Smooth muscle cell (in vitro differentiated cells): ENCODE measurements at regions not wholly inside any gene's neighbourhood (a gene's known extent, or its start where the extent isn't known, plus 50 kb on each side); places are given as distances from the start of the nearest gene placed in this dataset. TPM values are rescaled to one million over a fixed set of nuclear protein-coding genes. Genes with fewer than 3 reads are reported as not detected.

Source experiments
- DNase-seq: peaks from one replicate; lab custom pipeline; 2025; ENCODE audit not compliant: unreplicated experiment; lab: John Stamatoyannopoulos, UW
- H2AFZ ChIP-seq: fragments of 200-600 bp; sonication (generic); 2 replicates; pipeline ENCODE4 v1.6.0; 2016; ENCODE audit warnings: antibody characterized with exemption, low read depth, mild to moderate bottlenecking
- H3F3A ChIP-seq: fragments of 200-600 bp; sonication (generic); 2 replicates; pipeline ENCODE4 v1.6.0; 2017; ENCODE audit warnings: antibody characterized with exemption, low read depth
- H3K27ac ChIP-seq: fragments of 200-600 bp; sonication (generic); 2 replicates; pipeline ENCODE4 v1.5.1; 2016; ENCODE audit warnings: low read depth, mild to moderate bottlenecking
- H3K27me3 ChIP-seq: fragments of 200-600 bp; sonication (generic); 2 replicates; pipeline ENCODE4 v1.6.1; 2016; ENCODE audit warnings: low read depth, mild to moderate bottlenecking
- H3K36me3 ChIP-seq: fragments of 200-600 bp; sonication (generic); 2 replicates; pipeline ENCODE4 v1.5.1; 2016; ENCODE audit warnings: low read depth
- H3K4me1 ChIP-seq: fragments of 200-600 bp; sonication (generic); 2 replicates; pipeline ENCODE4 v1.5.1; 2016; ENCODE audit warnings: low read depth
- H3K4me2 ChIP-seq: fragments of 200-600 bp; sonication (generic); 2 replicates; pipeline ENCODE4 v1.6.0; 2016; ENCODE audit warnings: mild to moderate bottlenecking
- H3K4me3 ChIP-seq: fragments of 200-600 bp; sonication (generic); 2 replicates; pipeline ENCODE4 v1.5.1; 2016; ENCODE audit warnings: mild to moderate bottlenecking
- H3K79me2 ChIP-seq: fragments of 200-600 bp; sonication (generic); 2 replicates; pipeline ENCODE4 v1.6.0; 2016; ENCODE audit warnings: low read depth, mild to moderate bottlenecking
- H3K9ac ChIP-seq: fragments of 200-600 bp; sonication (generic); 2 replicates; pipeline ENCODE4 v1.6.0; 2016; ENCODE audit warnings: low read depth
- H3K9me3 ChIP-seq: fragments of 200-600 bp; sonication (generic); replicated peaks from 2 replicates; pipeline ENCODE4 v1.5.1; 2016; ENCODE audit warnings: low read depth
- H4K20me1 ChIP-seq: fragments of 200-600 bp; sonication (generic); 2 replicates; pipeline ENCODE4 v1.6.0; 2016; ENCODE audit warnings: low read depth
- WGBS: methylation state at CpG from one replicate; pipeline ENCODE4 v1.1.7; 2016; ENCODE audit warnings: low lambda C conversion rate; 5-methylcytosine and 5-hydroxymethylcytosine counted together
- small RNA-seq: library from RNA; depleted of rRNA; stranded (forward); fragments of <200 nt; gene quantifications from one replicate; pipeline ENCODE3, GENCODE V24; 2014
- TF ChIP-seq, protein P1 (sequence below): fragments of 200-600 bp; sonication (generic); IDR thresholded peaks from 2 replicates; pipeline ENCODE4 v1.5.1; 2017; ENCODE audit warnings: borderline replicate concordance, mild to moderate bottlenecking, antibody characterized with exemption; ENCODE audit not compliant: insufficient read depth, poor library complexity, severe bottlenecking

- Histone ChIP-seq H3K27me3 (no peaks in the 10 kb centered on the region), H3K4me2 (no peak overlapping the region), H3K9me3 (no peaks in the 10 kb centered on the region), H3K79me2 (no peaks in the 10 kb centered on the region), H4K20me1 (no peaks in the 10 kb centered on the region), H3F3A (no peaks in the 10 kb centered on the region), H3K36me3 (no peaks in the 10 kb centered on the region), H3K9ac (no peak overlapping the region), H3K4me1 (no peaks in the 10 kb centered on the region), H3K27ac (no peak overlapping the region), H2AFZ (no peak overlapping the region), H3K4me3 (no peak overlapping the region)
- no peak for DNase-seq
- whole genome bisulfite sequencing = 94% methylated on average over 3 of the region's 3 CpGs
- TF ChIP-seq, protein P1, sequence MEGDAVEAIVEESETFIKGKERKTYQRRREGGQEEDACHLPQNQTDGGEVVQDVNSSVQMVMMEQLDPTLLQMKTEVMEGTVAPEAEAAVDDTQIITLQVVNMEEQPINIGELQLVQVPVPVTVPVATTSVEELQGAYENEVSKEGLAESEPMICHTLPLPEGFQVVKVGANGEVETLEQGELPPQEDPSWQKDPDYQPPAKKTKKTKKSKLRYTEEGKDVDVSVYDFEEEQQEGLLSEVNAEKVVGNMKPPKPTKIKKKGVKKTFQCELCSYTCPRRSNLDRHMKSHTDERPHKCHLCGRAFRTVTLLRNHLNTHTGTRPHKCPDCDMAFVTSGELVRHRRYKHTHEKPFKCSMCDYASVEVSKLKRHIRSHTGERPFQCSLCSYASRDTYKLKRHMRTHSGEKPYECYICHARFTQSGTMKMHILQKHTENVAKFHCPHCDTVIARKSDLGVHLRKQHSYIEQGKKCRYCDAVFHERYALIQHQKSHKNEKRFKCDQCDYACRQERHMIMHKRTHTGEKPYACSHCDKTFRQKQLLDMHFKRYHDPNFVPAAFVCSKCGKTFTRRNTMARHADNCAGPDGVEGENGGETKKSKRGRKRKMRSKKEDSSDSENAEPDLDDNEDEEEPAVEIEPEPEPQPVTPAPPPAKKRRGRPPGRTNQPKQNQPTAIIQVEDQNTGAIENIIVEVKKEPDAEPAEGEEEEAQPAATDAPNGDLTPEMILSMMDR = no peak
These were observed 51.9 kb upstream of the ZBTB7C start for GRCh38 chr18:48460929-48461583.

DNA sequence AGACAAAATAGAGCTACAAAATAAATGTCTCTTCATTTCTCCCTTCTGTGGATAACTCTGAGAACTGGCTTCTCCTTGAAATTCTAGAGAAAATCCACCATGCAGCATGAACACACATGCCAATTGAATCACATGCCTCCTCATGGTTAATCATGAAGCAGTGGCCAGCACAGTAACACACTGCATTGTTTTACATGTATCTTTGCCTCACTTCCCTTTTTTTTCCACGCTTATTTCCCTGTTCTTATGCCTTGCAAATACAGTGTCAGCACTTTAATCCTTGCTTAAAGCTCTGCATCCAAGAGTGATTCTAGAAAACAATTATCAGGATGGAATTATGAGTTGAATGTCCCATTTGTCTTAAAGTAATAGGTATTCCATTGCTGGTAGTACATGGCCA is 50.3 kb upstream of the ZBTB7C start:
- peaks cover 4% of the 10 kb centered on the region for H3K4me1 ChIP-seq
- 88% methylated on average over 1 of the region's 1 CpG for WGBS
- no peaks in the 10 kb centered on the region for H3K36me3 ChIP-seq
- H4K20me1 ChIP-seq = no peaks in the 10 kb centered on the region
- H3K27ac ChIP-seq = no peak overlapping the region
- TF ChIP-seq, protein P1 = no peak
- H3K27me3 ChIP-seq = no peaks in the 10 kb centered on the region
- H3K4me2 ChIP-seq = no peak overlapping the region
- H3F3A ChIP-seq = no peaks in the 10 kb centered on the region
- no peaks in the 10 kb centered on the region for H3K9me3 ChIP-seq
- no peak overlapping the region for H2AFZ ChIP-seq
- no peak for DNase-seq
- no peaks in the 10 kb centered on the region for H3K79me2 ChIP-seq
- H3K4me3 ChIP-seq = no peak overlapping the region
- H3K9ac ChIP-seq = no peak overlapping the region

GRCh38 chr18:48459016-48459415 is 49.8 kb upstream of the ZBTB7C start:
- H3K36me3 ChIP-seq = no peaks in the 10 kb centered on the region
- H3K79me2 ChIP-seq = no peaks in the 10 kb centered on the region
- no peaks in the 10 kb centered on the region for H3F3A ChIP-seq
- no peaks in the 10 kb centered on the region for H4K20me1 ChIP-seq
- no peaks in the 10 kb centered on the region for H3K9me3 ChIP-seq
- H2AFZ ChIP-seq = no peak overlapping the region
- TF ChIP-seq, protein P1 = no peak
- H3K4me1 ChIP-seq = peaks cover 4% of the 10 kb centered on the region
- no peak overlapping the region for H3K4me3 ChIP-seq
- H3K4me2 ChIP-seq = no peak overlapping the region
- DNase-seq = no peak
- no peaks in the 10 kb centered on the region for H3K27me3 ChIP-seq
- H3K27ac ChIP-seq = no peak overlapping the region
- H3K9ac ChIP-seq = no peak overlapping the region

Small RNA genes in the stretch of these regions (small RNA-seq; reads per million reads assigned to genes)
- gene AC024288.1 (not detected), gene RNA5SP456 (not detected)
